DOHH2 (cell line): ENCODE measurements at regions not wholly inside any gene's neighbourhood (a gene's known extent, or its start where the extent isn't known, plus 50 kb on each side); places are given as distances from the start of the nearest gene placed in this dataset.

ENCODE experiments used
- EZH2phosphoT487 ChIP-seq: fragments of 200-600 bp; sonication (generic); IDR thresholded peaks from 2 replicates; pipeline ENCODE4 v1.6.1; 2017; ENCODE audit warnings: borderline replicate concordance, mild to moderate bottlenecking, antibody characterized with exemption, low read length, moderate library complexity, mixed read lengths
- TF ChIP-seq, protein P1 (sequence below): fragments of 200-600 bp; sonication (generic); IDR thresholded peaks from one replicate; pipeline ENCODE4 v1.5.1; 2014; ENCODE audit warnings: antibody characterized with exemption, mild to moderate bottlenecking, low read depth, low read length; ENCODE audit not compliant: poor library complexity, severe bottlenecking

DNA sequence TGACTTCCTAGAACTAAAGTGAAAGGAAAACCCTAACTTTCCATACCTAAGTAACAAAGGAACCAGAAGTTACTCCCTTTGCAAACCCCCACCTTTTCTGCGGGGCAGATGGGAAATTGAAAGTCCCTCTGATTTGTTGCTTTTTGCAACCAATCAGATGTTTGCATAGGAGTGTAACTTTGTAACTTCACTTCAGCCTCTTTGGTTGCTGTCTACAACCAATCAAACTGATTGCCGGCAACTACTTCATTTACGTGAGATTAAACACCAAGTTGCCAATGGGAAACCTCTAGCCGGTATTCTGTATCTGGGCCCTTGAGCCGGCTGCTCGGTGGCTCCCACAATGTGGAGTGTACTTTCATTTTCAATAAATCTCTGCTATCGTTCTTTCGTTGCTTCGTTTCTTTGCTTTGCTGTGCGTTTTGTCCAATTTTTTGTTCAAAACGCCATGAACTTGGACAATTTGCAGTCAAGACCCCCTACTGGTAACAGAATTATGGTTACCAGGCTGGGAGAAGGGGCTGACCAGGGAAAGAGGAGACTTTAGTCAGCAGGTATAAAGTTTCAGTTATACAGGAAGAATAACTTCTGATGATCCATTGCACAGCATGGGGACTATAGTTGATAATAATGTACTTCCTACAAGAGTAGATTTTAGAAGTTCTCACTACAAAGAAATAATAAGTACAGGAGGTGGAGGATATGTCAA lies 69.2 kb upstream of the RGS2 start:
- TF ChIP-seq, protein P1, sequence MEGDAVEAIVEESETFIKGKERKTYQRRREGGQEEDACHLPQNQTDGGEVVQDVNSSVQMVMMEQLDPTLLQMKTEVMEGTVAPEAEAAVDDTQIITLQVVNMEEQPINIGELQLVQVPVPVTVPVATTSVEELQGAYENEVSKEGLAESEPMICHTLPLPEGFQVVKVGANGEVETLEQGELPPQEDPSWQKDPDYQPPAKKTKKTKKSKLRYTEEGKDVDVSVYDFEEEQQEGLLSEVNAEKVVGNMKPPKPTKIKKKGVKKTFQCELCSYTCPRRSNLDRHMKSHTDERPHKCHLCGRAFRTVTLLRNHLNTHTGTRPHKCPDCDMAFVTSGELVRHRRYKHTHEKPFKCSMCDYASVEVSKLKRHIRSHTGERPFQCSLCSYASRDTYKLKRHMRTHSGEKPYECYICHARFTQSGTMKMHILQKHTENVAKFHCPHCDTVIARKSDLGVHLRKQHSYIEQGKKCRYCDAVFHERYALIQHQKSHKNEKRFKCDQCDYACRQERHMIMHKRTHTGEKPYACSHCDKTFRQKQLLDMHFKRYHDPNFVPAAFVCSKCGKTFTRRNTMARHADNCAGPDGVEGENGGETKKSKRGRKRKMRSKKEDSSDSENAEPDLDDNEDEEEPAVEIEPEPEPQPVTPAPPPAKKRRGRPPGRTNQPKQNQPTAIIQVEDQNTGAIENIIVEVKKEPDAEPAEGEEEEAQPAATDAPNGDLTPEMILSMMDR: no peak
- no peak for TF ChIP-seq EZH2phosphoT487
